ENCODE measurements at regions not wholly inside any gene's neighbourhood (a gene's known extent, or its start where the extent isn't known, plus 50 kb on each side); places are given as distances from the start of the nearest gene placed in this dataset.

DNA sequence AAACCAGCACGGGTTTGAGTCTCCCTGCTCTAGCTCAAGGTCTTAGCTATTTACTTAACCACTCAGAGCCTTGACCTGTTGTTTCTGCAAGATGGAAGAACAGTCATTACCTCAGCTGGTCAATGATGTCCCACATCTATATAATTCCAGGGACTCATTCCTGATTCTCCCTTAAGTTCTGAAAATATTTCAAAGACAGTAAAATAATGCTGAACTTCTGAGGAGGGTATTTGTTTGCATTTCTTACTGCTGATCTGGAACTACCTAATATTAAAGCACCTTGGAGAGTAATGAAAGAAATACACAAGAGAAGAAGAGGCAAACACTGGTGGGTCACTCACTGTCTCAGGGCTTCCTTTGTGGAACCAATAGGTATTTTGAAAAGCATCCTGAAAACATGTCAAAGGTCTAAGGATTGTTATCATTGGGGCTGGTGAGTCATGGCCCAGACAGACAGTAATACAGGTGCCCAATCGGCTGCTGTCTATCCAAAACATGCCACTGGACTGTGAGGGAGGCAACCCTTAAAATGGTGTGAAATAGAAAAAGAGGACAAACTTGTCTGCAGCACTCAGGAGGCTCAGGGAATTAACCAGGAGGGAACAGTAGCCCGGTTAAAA lies 88.7 kb upstream of the EGLN3 start:
- intact Hi-C loops (cut with micrococcal nuclease): no loop called here
- H3K4me1 ChIP-seq (ENCODE audit: control insufficient read depth in 1 of 2, insufficient read depth in 2 of 2, low read length in 2 of 2): peaks cover 18 to 32% of the 10 kb centered on the region in 2 experiments
- DNase-seq (ENCODE audit: low read depth, low spot score) (no peak), ATAC-seq (no peak)
- no peaks in the 10 kb centered on the region for H3K27me3 ChIP-seq (ENCODE audit: insufficient read depth, low read length)
- no peak for TF ChIP-seq FOSL1 (IDR thresholded peaks at IDR 0.05; ENCODE audit: low read depth)
- TF ChIP-seq SP1 (IDR thresholded peaks at IDR 0.05; ENCODE audit: low read depth): no peak
- TF ChIP-seq ELF1 (IDR thresholded peaks at IDR 0.05; ENCODE audit: borderline replicate concordance, low read depth): no peak
- TF ChIP-seq YY1 (IDR thresholded peaks at IDR 0.05; ENCODE audit: extremely low read depth, insufficient replicate concordance, low read depth, low read length): no peak
- TF ChIP-seq EZH2phosphoT487 (IDR thresholded peaks at IDR 0.05; ENCODE audit: borderline replicate concordance): no peak
- no peak overlapping the region for H3K4me3 ChIP-seq (replicated peaks in 1 of 2; ENCODE audit: low read depth in 1 of 2, low read length in 2 of 2)
- peak overlapping the region; percentile 19 for H2AFZ ChIP-seq (ENCODE audit: low read depth, low read length, poor library complexity, severe bottlenecking)
- H3K9me3 ChIP-seq (ENCODE audit: control insufficient read depth in 1 of 2, insufficient read depth in 1 of 2, low read depth in 1 of 2, low read length in 2 of 2): no peaks in the 10 kb centered on the region
- CTCF ChIA-PET: no interaction called here
- no peak overlapping the region for H3K9ac ChIP-seq (ENCODE audit: low read length)
- H3K27ac ChIP-seq (ENCODE audit: low read depth, low read length): no peak overlapping the region
- H3K36me3 ChIP-seq (ENCODE audit: control insufficient read depth in 1 of 2, insufficient read depth in 2 of 2, low read length in 2 of 2): no peaks in the 10 kb centered on the region
- H3K4me2 ChIP-seq (ENCODE audit: low read length): no peak overlapping the region
- RAD21 ChIA-PET (ENCODE audit: low non-redundant PET in 1 of 2, low total read pairs in 2 of 2, uncharacterized antibody in 2 of 2, unreplicated experiment in 2 of 2): no interaction called here
- no TSS peak for BruUV-seq (replicated peaks)
- POLR2A ChIA-PET: no interaction called here
- H3K79me2 ChIP-seq (ENCODE audit: insufficient read depth, low read length): no peaks in the 10 kb centered on the region
- no peaks in the 10 kb centered on the region for H3K9me2 ChIP-seq (ENCODE audit: insufficient read depth)
- H4K20me1 ChIP-seq (ENCODE audit: insufficient read depth): no peaks in the 10 kb centered on the region

DNA sequence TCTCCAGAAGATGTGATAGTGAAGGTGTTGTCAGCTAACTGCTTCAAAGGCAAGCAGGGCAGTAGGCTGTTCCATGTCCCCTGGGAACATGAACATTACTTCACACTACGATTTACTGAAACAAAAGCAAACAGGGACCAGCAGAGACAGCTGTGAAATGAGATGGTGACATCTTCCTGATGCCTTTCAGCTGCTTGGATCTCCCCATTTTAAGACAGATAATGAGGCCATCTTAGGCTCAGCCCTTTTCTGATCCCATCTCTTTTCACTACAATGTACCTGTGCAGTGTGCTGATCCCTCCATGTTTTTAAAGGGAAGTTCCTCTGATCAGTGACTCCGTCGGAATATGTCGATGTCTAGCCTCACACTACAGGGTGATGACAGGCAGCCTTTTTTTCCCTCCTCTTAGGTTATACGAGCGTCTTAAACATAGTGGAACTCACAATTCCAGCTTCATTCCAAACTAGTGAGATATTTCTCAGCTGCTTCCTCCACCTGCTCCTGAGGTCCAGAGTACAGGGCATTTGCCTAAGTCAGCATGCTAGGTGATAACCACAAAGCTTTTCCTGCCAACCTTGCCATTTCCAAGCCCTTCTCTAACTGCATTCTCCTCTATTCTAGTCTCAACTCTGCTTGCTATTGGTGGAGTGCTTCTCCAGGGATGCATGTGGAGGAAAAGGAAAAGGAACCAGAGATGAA lies 87.6 kb upstream of the EGLN3 start:
- Histone ChIP-seq H3K9me2 (ENCODE audit: insufficient read depth) (no peaks in the 10 kb centered on the region), H3K4me1 (ENCODE audit: control insufficient read depth in 1 of 2, insufficient read depth in 2 of 2, low read length in 2 of 2) (peaks cover 7 to 22% of the 10 kb centered on the region in 2 experiments), H3K4me3 (replicated peaks in 1 of 2; ENCODE audit: low read depth in 1 of 2, low read length in 2 of 2) (no peak overlapping the region), H3K79me2 (ENCODE audit: insufficient read depth, low read length) (no peaks in the 10 kb centered on the region), H3K27ac (ENCODE audit: low read depth, low read length) (no peak overlapping the region), H4K20me1 (ENCODE audit: insufficient read depth) (no peaks in the 10 kb centered on the region), H3K9me3 (ENCODE audit: control insufficient read depth in 1 of 2, insufficient read depth in 1 of 2, low read depth in 1 of 2, low read length in 2 of 2) (no peaks in the 10 kb centered on the region), H2AFZ (ENCODE audit: low read depth, low read length, poor library complexity, severe bottlenecking) (no peak overlapping the region), H3K4me2 (ENCODE audit: low read length) (no peak overlapping the region), H3K36me3 (ENCODE audit: control insufficient read depth in 1 of 2, insufficient read depth in 2 of 2, low read length in 2 of 2) (no peaks in the 10 kb centered on the region), H3K9ac (ENCODE audit: low read length) (no peak overlapping the region), H3K27me3 (ENCODE audit: insufficient read depth, low read length) (no peaks in the 10 kb centered on the region)
- ChIA-PET CTCF (no interaction called here), RAD21 (ENCODE audit: low non-redundant PET in 1 of 2, low total read pairs in 2 of 2, uncharacterized antibody in 2 of 2, unreplicated experiment in 2 of 2) (no interaction called here), POLR2A (no interaction called here)
- no peak for ATAC-seq
- no TSS peak for BruUV-seq (replicated peaks)
- no peak for DNase-seq (ENCODE audit: low read depth, low spot score)
- intact Hi-C loops (cut with micrococcal nuclease): no loop called here
- no peak for TF ChIP-seq ZFX (IDR thresholded peaks at IDR 0.05)
- TF ChIP-seq, protein P1, sequence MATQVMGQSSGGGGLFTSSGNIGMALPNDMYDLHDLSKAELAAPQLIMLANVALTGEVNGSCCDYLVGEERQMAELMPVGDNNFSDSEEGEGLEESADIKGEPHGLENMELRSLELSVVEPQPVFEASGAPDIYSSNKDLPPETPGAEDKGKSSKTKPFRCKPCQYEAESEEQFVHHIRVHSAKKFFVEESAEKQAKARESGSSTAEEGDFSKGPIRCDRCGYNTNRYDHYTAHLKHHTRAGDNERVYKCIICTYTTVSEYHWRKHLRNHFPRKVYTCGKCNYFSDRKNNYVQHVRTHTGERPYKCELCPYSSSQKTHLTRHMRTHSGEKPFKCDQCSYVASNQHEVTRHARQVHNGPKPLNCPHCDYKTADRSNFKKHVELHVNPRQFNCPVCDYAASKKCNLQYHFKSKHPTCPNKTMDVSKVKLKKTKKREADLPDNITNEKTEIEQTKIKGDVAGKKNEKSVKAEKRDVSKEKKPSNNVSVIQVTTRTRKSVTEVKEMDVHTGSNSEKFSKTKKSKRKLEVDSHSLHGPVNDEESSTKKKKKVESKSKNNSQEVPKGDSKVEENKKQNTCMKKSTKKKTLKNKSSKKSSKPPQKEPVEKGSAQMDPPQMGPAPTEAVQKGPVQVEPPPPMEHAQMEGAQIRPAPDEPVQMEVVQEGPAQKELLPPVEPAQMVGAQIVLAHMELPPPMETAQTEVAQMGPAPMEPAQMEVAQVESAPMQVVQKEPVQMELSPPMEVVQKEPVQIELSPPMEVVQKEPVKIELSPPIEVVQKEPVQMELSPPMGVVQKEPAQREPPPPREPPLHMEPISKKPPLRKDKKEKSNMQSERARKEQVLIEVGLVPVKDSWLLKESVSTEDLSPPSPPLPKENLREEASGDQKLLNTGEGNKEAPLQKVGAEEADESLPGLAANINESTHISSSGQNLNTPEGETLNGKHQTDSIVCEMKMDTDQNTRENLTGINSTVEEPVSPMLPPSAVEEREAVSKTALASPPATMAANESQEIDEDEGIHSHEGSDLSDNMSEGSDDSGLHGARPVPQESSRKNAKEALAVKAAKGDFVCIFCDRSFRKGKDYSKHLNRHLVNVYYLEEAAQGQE (IDR thresholded peaks at IDR 0.05; ENCODE audit: low read depth): no peak
- TF ChIP-seq EGR1 (IDR thresholded peaks at IDR 0.05; ENCODE audit: low read depth): no peak
- TF ChIP-seq, protein P2, sequence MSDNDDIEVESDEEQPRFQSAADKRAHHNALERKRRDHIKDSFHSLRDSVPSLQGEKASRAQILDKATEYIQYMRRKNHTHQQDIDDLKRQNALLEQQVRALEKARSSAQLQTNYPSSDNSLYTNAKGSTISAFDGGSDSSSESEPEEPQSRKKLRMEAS (IDR thresholded peaks at IDR 0.05): no peak
- TF ChIP-seq YY1 (IDR thresholded peaks at IDR 0.05; ENCODE audit: extremely low read depth, insufficient replicate concordance, low read depth, low read length): no peak
- no peak for TF ChIP-seq CEBPB (IDR thresholded peaks at IDR 0.05; ENCODE audit: low read depth)
- TF ChIP-seq ELF1 (IDR thresholded peaks at IDR 0.05; ENCODE audit: borderline replicate concordance, low read depth): no peak
- TF ChIP-seq POLR2AphosphoS5 (IDR thresholded peaks at IDR 0.05; ENCODE audit: low read depth, low read length): no peak
- no peak for TF ChIP-seq JUND (IDR thresholded peaks at IDR 0.05)
- no peak for TF ChIP-seq FOSL1 (IDR thresholded peaks at IDR 0.05; ENCODE audit: low read depth)
- no peak for TF ChIP-seq EZH2phosphoT487 (IDR thresholded peaks at IDR 0.05; ENCODE audit: borderline replicate concordance)

Measured in HCT116 (cell line).